IMR-90 (cell line): ENCODE measurements at regions not wholly inside any gene's neighbourhood (a gene's known extent, or its start where the extent isn't known, plus 50 kb on each side); places are given as distances from the start of the nearest gene placed in this dataset.

Experiments used
- ATAC-seq: fragments of 200-7000 bp; cut with Tn5 transposase; 2 replicates; pipeline ENCODE4 v1.9.1; 2020; ENCODE audit warnings: low read depth, mild to moderate bottlenecking, moderate library complexity
- BruUV-seq: library from RNA; stranded (reverse); fragments of 400-500 nt; replicated peaks from 2 replicates; lab custom pipeline; 2021; lab: Mats Ljungman, UMichigan
- CTCF ChIA-PET: fragments of 300-600 bp; formaldehyde crosslinking; extraction: SDS; loops from one replicate; lab custom pipeline; 2021; ENCODE audit warnings: antibody characterized with exemption; lab: Yijun Ruan, JAX
- POLR2A ChIA-PET: fragments of 300-600 bp; sonication (Branson Sonifier 250); formaldehyde crosslinking; loops from one replicate; lab custom pipeline; 2022; ENCODE audit warnings: antibody characterized with exemption; ENCODE audit not compliant: unreplicated experiment; lab: Charles Lee
- DNase-seq: peaks from one replicate; pipeline ENCODE4 v3.0.0; 2013
- H2AFZ ChIP-seq: replicated peaks from 2 replicates; pipeline ENCODE3; 2013; ENCODE audit warnings: low read length, mild to moderate bottlenecking; ENCODE audit not compliant: poor library complexity
- H2AK5ac ChIP-seq: 2 replicates; pipeline ENCODE4 v1.6.1; 2013; ENCODE audit warnings: low read depth, low read length, inconsistent platforms
- H2AK9ac ChIP-seq: replicated peaks from 2 replicates; pipeline ENCODE3; 2013; ENCODE audit warnings: mild to moderate bottlenecking, low read depth, low read length, moderate library complexity; ENCODE audit not compliant: poor library complexity
- H2BK120ac ChIP-seq: 2 replicates; pipeline ENCODE4 v1.6.1; 2013; ENCODE audit warnings: low read depth, low read length, inconsistent platforms
- H2BK15ac ChIP-seq: 3 replicates; pipeline ENCODE4 v1.6.1; 2013; ENCODE audit warnings: low read depth, low read length, inconsistent platforms
- H2BK20ac ChIP-seq: 2 replicates; pipeline ENCODE4 v1.6.1; 2013; ENCODE audit warnings: low read depth, mild to moderate bottlenecking, inconsistent platforms, low read length, moderate library complexity
- H2BK5ac ChIP-seq: 2 replicates; pipeline ENCODE4 v1.6.1; 2013; ENCODE audit warnings: mild to moderate bottlenecking, low read depth, low read length, inconsistent platforms; ENCODE audit not compliant: poor library complexity, severe bottlenecking
- H3K14ac ChIP-seq: replicated peaks from 2 replicates; pipeline ENCODE4 v1.6.1; 2013; ENCODE audit warnings: low read depth, low read length, inconsistent platforms
- H3K18ac ChIP-seq: 2 replicates; pipeline ENCODE4 v1.6.1; 2013; ENCODE audit warnings: low read depth, low read length, control low read depth
- H3K23ac ChIP-seq: 2 replicates; pipeline ENCODE4 v1.6.1; 2013; ENCODE audit warnings: low read depth, low read length, inconsistent platforms
- H3K27ac ChIP-seq: 2 replicates; pipeline ENCODE4 v1.5.1; 2013; ENCODE audit warnings: mild to moderate bottlenecking, control low read depth, low read length; ENCODE audit not compliant: insufficient read depth
- H3K27me3 ChIP-seq: 2 replicates; pipeline ENCODE4 v1.6.1; 2013; ENCODE audit warnings: low read length; ENCODE audit not compliant: control insufficient read depth, insufficient read depth
- H3K36me3 ChIP-seq: 2 replicates; pipeline ENCODE4 v1.6.1; 2013; ENCODE audit warnings: low read length, mixed read lengths; ENCODE audit not compliant: control insufficient read depth, insufficient read depth
- H3K4ac ChIP-seq: 2 replicates; pipeline ENCODE4 v1.6.1; 2013; ENCODE audit warnings: low read depth, low read length, inconsistent platforms
- H3K4me1 ChIP-seq: 2 replicates; pipeline ENCODE4 v1.6.1; 2013; ENCODE audit warnings: low read length, mixed read lengths; ENCODE audit not compliant: control insufficient read depth, insufficient read depth
- H3K4me2 ChIP-seq: 2 replicates; pipeline ENCODE4 v1.6.1; 2013; ENCODE audit warnings: low read depth, mild to moderate bottlenecking, control low read depth, low read length, moderate library complexity
- H3K4me3 ChIP-seq: 2 replicates; pipeline ENCODE4 v1.5.1; 2013; ENCODE audit warnings: low read depth, mild to moderate bottlenecking, control low read depth, low read length, moderate library complexity; ENCODE audit not compliant: insufficient read depth
- H3K56ac ChIP-seq: 2 replicates; pipeline ENCODE4 v1.6.1; 2013; ENCODE audit warnings: low read length, inconsistent platforms; ENCODE audit not compliant: insufficient read depth; ENCODE audit errors: extremely low read depth
- H3K79me1 ChIP-seq, 2 experiments: 2 replicates each; pipeline ENCODE4 v1.6.1; 2013; ENCODE audit warnings: low read length in 2 of 2, inconsistent platforms in 1 of 2, low read depth in 1 of 2
- H3K9ac ChIP-seq: 2 replicates; pipeline ENCODE4 v1.6.1; 2013; ENCODE audit warnings: low read depth, low read length, control low read depth
- H3K9me1 ChIP-seq: 2 replicates; pipeline ENCODE4 v1.6.1; 2013; ENCODE audit warnings: low read length, inconsistent platforms; ENCODE audit not compliant: insufficient read depth
- H3K9me3 ChIP-seq: 2 replicates; pipeline ENCODE4 v1.6.1; 2013; ENCODE audit warnings: low read length; ENCODE audit not compliant: control insufficient read depth, insufficient read depth
- H4K20me1 ChIP-seq: 2 replicates; pipeline ENCODE4 v1.6.1; 2013; ENCODE audit warnings: low read length, inconsistent platforms; ENCODE audit not compliant: insufficient read depth
- H4K5ac ChIP-seq: 2 replicates; pipeline ENCODE4 v1.6.1; 2013; ENCODE audit warnings: mild to moderate bottlenecking, low read depth, low read length, control low read depth
- H4K8ac ChIP-seq, 2 experiments: 2 replicates each; pipeline ENCODE4 v1.6.1; 2013; ENCODE audit warnings: low read depth in 2 of 2, low read length in 2 of 2, control low read depth in 1 of 2, inconsistent platforms in 1 of 2
- H4K91ac ChIP-seq: 2 replicates; pipeline ENCODE4 v1.6.1; 2013; ENCODE audit warnings: low read depth, low read length, inconsistent platforms; ENCODE audit not compliant: insufficient read depth
- CEBPB ChIP-seq: IDR thresholded peaks from 2 replicates; pipeline ENCODE4 v1.6.1; 2012; ENCODE audit warnings: low read depth, low read length, improper control_type of control experiment
- CHD1 ChIP-seq: IDR thresholded peaks from 2 replicates; pipeline ENCODE4 v1.6.1; 2012; ENCODE audit warnings: low read depth, low read length, improper control_type of control experiment
- FOS ChIP-seq: fragments of 150-350 bp; IDR thresholded peaks from 2 replicates; pipeline ENCODE4 v1.6.1; 2016; ENCODE audit warnings: low read depth, low read length
- MAFK ChIP-seq: IDR thresholded peaks from 2 replicates; pipeline ENCODE4 v1.6.1; 2012; ENCODE audit warnings: low read depth, low read length, improper control_type of control experiment
- MAZ ChIP-seq: IDR thresholded peaks from 2 replicates; pipeline ENCODE4 v1.6.1; 2012; ENCODE audit warnings: low read depth, mild to moderate bottlenecking, low read length, improper control_type of control experiment, moderate library complexity, borderline replicate concordance
- MXI1 ChIP-seq: IDR thresholded peaks from 2 replicates; pipeline ENCODE4 v1.6.1; 2012; ENCODE audit warnings: low read depth, mild to moderate bottlenecking, low read length, moderate library complexity, borderline replicate concordance
- POLR2A ChIP-seq: IDR thresholded peaks from 2 replicates; pipeline ENCODE4 v1.6.1; 2012; ENCODE audit warnings: mild to moderate bottlenecking, low read depth, low read length
- RAD21 ChIP-seq: IDR thresholded peaks from 2 replicates; pipeline ENCODE4 v1.6.1; 2012; ENCODE audit warnings: low read length, improper control_type of control experiment
- RCOR1 ChIP-seq: IDR thresholded peaks from 2 replicates; pipeline ENCODE4 v1.6.1; 2012; ENCODE audit warnings: mild to moderate bottlenecking, low read length, improper control_type of control experiment; ENCODE audit not compliant: insufficient replicate concordance
- RFX5 ChIP-seq: IDR thresholded peaks from 2 replicates; pipeline ENCODE4 v1.8.0; 2012; ENCODE audit warnings: low read depth, mild to moderate bottlenecking, low read length, moderate library complexity
- USF2 ChIP-seq: fragments of 150-350 bp; IDR thresholded peaks from 2 replicates; pipeline ENCODE4 v1.6.1; 2017; ENCODE audit warnings: mild to moderate bottlenecking, antibody characterized with exemption, low read length, low read depth
- WGBS, 2 experiments: methylation state at CpG; one replicate each; pipeline versions ENCODE4 v1.1.5 to v1.1.7; 2013; ENCODE audit warnings: missing lambda C conversion rate in 2 of 2; ENCODE audit not compliant: insufficient read length in 1 of 2; ENCODE audit errors: extremely low coverage in 2 of 2; 5-methylcytosine and 5-hydroxymethylcytosine counted together
- dilution Hi-C: fragments of 300-500 bp; cut with HindIII; formaldehyde crosslinking; loops from one replicate; pipeline ENCODE4 v1.14.3; 2018; ENCODE audit warnings: low sequenced_read_pairs; ENCODE audit not compliant: unreplicated experiment
- in situ Hi-C: fragments of 300-500 bp; cut with MboI; formaldehyde crosslinking; loops from 3 replicates; pipeline ENCODE4 v1.14.3; 2019; ENCODE audit warnings: low sequenced_read_pairs, inconsistent platforms, mixed read lengths
- intact Hi-C: fragments of 100-400 bp; cut with micrococcal nuclease; formaldehyde crosslinking; loops from 2 replicates; pipeline ENCODE4 v1.10.0; 2022
- TF ChIP-seq, protein P1 (sequence below): conservative IDR thresholded peaks from 2 replicates; pipeline ENCODE4 v1.5.1; 2012; ENCODE audit warnings: mild to moderate bottlenecking, low read depth, low read length, improper control_type of control experiment
- TF ChIP-seq, protein P2 (sequence below): fragments of 150-350 bp; IDR thresholded peaks from 2 replicates; pipeline ENCODE4 v1.6.1; 2016; ENCODE audit warnings: low read depth, mild to moderate bottlenecking, low read length, moderate library complexity, borderline replicate concordance

DNA sequence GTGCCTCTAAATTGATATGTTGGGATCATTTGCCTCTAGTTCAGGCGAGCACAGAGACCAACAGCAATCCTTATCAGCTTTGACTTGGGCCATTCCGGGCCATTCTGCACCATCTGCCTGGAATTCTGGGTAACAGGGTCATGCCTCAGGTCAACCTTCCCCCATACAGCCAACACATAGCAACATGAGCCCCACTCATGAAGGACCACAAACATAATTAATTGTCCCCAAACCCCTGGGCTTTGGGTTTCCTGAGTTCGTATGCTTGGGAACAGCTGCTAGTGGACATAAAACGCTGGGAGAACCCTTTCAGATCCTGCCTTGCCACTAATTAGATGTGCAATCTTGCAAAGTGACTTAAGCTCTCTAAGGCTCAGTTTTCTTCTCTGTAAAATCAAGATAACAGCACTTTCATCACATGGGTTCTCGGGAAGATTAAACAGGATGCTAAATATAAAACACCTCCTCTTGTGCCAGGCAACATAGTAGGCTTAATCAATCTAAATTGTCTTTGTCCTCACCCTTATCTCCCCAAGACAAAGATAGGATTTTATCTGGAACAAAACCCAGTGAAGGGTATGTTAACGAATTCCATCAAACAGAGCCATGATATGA lies 426.5 kb downstream of the CD83 start (continued):
- TF ChIP-seq USF2: no peak
- no peak for TF ChIP-seq CEBPB
- no peak for TF ChIP-seq MAZ
- no peak for TF ChIP-seq MXI1

DNA sequence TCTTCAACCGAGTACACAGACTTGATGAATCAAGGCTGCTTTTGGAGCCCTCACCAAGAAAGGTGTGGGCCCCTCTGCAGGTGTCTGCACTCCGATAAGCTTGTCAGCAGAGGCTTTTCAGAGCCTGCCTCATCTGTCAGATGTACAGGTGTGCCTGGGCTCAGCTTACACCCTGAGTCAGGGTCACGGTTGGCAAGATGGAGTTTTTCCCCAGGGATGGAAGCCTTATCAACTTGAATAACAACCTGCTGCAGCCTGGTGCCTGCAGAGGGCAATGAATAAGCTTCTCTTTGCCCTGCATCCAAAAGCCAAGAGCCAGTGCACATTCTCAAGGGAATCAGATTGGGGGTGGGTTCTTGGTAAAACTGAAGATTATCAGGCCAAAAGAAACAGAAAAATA lies 427.1 kb downstream of the CD83 start:
- Histone ChIP-seq H3K4me2 (no peak overlapping the region), H2BK5ac (no peak overlapping the region), H3K14ac (no peak overlapping the region), H2AFZ (no peak overlapping the region), H3K56ac (no peak overlapping the region), H2AK9ac (no peak overlapping the region), H3K9me1 (0 out of 2 replicates have a peak, but pooled peaks cover 3% of the 10 kb centered on the region), H3K9me3 (no peaks in the 10 kb centered on the region), H3K4ac (no peak overlapping the region), H2AK5ac (no peak overlapping the region), H3K9ac (no peak overlapping the region), H3K79me1 (no peaks in the 10 kb centered on the region), H3K4me3 (no peak overlapping the region), H3K4me1 (peaks cover 5% of the 10 kb centered on the region), H4K8ac (no peak overlapping the region), H4K5ac (no peak overlapping the region), H3K18ac (no peak overlapping the region), H3K27ac (no peak overlapping the region), H3K27me3 (peaks cover 2% of the 10 kb centered on the region; the same call in 1 of the 2 replicates), H2BK15ac (no peak overlapping the region), H2BK20ac (no peak overlapping the region), H3K23ac (no peak overlapping the region), H2BK120ac (no peak overlapping the region), H4K91ac (no peak overlapping the region), H3K36me3 (no peaks in the 10 kb centered on the region), H4K20me1 (no peaks in the 10 kb centered on the region)
- WGBS, 2 experiments: 70% methylated on average over 2 of the region's 3 CpGs; no CpG with 5 or more reads in 1 of the 2 experiments
- intact Hi-C loops: no loop called here
- CTCF ChIA-PET: no interaction called here
- dilution Hi-C loops: no loop called here
- BruUV-seq: no TSS peak
- POLR2A ChIA-PET: no interaction called here
- in situ Hi-C loops: no loop called here
- no peak for DNase-seq
- no peak for ATAC-seq
- no peak for TF ChIP-seq RAD21
- no peak for TF ChIP-seq MAFK
- TF ChIP-seq MXI1: no peak
- TF ChIP-seq, protein P1, sequence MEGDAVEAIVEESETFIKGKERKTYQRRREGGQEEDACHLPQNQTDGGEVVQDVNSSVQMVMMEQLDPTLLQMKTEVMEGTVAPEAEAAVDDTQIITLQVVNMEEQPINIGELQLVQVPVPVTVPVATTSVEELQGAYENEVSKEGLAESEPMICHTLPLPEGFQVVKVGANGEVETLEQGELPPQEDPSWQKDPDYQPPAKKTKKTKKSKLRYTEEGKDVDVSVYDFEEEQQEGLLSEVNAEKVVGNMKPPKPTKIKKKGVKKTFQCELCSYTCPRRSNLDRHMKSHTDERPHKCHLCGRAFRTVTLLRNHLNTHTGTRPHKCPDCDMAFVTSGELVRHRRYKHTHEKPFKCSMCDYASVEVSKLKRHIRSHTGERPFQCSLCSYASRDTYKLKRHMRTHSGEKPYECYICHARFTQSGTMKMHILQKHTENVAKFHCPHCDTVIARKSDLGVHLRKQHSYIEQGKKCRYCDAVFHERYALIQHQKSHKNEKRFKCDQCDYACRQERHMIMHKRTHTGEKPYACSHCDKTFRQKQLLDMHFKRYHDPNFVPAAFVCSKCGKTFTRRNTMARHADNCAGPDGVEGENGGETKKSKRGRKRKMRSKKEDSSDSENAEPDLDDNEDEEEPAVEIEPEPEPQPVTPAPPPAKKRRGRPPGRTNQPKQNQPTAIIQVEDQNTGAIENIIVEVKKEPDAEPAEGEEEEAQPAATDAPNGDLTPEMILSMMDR: no peak
- TF ChIP-seq POLR2A: no peak
- TF ChIP-seq RFX5: no peak
- no peak for TF ChIP-seq CHD1
- no peak for TF ChIP-seq RCOR1
- TF ChIP-seq, protein P2, sequence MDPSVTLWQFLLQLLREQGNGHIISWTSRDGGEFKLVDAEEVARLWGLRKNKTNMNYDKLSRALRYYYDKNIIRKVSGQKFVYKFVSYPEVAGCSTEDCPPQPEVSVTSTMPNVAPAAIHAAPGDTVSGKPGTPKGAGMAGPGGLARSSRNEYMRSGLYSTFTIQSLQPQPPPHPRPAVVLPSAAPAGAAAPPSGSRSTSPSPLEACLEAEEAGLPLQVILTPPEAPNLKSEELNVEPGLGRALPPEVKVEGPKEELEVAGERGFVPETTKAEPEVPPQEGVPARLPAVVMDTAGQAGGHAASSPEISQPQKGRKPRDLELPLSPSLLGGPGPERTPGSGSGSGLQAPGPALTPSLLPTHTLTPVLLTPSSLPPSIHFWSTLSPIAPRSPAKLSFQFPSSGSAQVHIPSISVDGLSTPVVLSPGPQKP: no peak
- TF ChIP-seq CEBPB: no peak
- no peak for TF ChIP-seq FOS
- no peak for TF ChIP-seq MAZ
